Tongue (tissue), 1 donor: ENCODE measurements at regions not wholly inside any gene's neighbourhood (a gene's known extent, or its start where the extent isn't known, plus 50 kb on each side); places are given as distances from the start of the nearest gene placed in this dataset.
"Not testable (repeated sequence)": the region's sequence is repeated elsewhere in the genome, so short reads cannot be mapped to it uniquely, and the experiment has no call there.

Experiments
- DNase-seq: peaks from one replicate; pipeline ENCODE4 v3.0.0-alpha.2; 2015

DNA sequence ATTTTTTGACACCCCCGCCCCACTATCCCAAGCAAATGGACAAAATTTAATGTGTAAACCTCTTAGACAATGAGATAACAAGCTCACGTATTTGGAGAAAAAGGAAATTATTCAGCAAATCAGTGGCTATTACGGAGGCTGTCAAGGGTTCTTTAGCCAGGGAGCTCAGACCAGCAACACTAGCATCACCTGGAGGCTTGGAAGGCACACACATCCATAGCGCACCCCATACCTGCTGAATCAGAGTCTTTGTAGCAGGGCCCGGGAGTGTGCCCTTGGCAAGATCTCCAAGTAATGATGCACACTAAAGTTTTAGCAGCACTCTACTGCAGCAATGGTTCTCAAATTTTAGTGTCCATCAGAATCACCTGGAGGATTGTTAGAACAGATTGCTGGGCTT is 223.2 kb upstream of the BTBD3 start:
- no peak for DNase-seq

DNA sequence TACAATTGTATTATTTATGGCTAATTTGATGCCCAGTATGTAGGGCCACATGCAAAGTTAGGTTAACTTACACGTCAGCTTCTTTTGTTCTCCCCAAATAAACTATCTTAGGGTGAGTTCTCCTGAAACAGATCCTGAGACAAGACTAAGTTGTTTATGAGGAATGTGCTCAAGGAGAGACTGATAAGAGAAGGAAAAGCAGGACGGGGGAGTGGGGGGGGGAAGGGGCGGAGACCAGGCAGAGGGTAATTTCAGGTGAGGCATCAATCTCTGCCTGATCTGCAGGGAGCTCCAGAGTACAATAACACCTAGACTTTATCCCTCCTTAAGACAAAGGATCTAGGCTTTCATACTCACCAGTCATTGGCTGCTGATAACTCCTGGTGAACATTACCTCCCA is 220.6 kb upstream of the BTBD3 start:
- DNase-seq: no peak

DNA sequence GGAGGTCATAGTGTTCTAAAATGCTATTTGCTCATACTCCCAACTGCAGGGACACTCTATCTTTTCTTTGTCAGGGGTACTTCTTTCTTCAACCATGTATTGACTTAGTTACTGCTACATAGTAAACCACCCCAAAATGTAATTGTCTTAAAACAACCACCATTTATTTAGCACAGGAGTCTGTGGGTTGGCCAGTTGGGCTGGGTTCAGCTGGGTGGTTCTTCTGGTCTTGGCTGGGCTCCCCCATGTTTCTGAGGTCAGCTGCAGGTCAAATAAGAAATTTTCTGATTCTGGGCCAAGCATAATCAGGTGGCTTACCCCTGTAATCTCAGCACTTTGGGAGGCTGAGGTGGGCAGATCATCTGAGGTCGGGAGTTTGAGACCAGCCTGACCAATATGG is 220.0 kb upstream of the BTBD3 start:
- no peak for DNase-seq

DNA sequence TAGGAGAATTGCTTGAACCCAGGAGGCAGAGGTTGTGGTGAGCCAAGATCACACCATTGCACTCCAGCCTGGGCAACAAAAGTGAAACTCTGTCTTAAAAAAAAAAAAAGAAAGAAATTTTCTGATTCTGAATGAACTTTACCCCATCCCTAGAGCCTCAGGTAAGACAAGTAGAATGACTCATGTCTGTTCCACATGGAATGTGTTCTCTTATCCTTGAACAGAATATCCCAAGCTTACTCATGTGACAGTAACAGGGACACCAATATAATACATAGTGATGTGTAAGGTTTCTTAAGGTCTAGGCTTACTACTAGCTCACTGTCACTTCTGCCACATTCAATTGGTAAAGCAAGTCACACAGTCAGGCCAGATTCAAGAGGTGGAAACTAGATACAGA is 219.6 kb upstream of the BTBD3 start:
- DNase-seq: no peak

DNA sequence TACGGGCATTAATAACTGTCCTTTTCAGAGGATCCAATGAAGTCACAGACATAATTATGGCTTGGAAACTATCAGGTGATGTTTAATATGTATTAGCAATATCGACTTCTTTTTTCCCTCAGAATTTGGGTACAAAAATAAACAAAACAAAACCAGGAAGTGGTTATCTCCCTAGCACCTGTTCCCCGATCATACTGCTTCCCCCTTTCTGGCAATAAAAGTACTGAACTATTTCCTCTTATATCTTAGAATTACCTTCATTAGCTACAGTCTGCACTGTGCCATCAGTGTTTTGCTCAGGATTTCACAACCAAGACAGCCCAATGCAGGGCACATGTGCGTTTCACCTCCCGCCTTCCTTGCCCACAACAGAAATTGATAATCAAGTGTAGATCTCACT is 216.9 kb upstream of the BTBD3 start:
- no peak for DNase-seq

DNA sequence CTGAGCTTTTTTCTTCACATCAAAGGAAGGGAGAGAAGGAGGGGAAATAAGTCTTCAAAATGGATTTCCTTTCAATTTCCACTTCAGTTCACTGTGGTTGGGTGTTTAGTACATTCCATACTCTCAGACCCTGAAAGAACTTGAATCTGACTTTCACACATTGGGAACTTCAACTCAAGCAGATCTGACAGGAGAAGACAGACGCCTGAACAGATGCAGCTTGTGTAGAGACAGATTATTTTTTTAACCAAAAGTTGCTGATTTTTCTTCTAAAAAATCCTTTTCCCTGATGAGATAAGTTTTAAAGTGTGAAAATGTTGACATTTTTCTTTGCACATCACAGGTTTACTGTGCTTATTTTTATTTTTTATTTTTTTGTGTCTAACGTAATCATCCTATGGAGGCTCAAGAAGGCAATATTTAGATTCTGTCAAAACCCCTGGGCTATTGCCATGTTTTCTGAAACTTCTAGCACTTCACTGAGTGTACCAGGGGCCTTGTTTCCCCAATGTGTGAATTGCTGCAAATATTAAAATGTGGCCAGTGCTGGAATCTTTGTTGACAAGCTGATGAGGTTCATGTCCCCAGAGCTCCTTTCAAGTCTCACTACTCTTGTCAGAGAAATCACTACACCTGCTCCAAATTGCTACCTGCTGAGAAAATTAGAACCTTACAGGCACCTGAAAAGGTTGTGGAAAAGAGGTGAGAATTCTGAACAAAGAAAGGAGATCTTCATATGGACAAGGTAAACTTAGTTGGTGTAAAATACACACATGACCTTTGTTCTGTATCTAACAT is 214.8 kb upstream of the BTBD3 start:
- no peak for DNase-seq

DNA sequence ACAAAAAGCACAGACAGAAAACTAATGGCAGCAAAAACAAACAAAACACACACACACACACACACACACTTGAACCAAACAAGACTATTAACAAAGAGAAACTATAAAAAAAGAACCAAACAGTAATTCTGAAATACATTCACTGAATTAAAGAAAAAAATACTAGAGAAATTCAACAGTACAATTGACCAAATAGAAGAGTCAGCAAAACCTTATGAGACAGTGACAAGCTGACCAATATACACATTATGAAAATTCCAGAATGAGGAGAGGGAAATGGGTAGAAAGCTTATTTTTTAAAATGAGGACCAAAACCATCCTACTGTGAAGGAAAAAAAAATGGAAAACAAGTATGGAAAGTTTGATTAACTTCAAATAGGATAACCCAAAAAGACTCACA is 212.2 kb upstream of the BTBD3 start:
- no peak for DNase-seq

DNA sequence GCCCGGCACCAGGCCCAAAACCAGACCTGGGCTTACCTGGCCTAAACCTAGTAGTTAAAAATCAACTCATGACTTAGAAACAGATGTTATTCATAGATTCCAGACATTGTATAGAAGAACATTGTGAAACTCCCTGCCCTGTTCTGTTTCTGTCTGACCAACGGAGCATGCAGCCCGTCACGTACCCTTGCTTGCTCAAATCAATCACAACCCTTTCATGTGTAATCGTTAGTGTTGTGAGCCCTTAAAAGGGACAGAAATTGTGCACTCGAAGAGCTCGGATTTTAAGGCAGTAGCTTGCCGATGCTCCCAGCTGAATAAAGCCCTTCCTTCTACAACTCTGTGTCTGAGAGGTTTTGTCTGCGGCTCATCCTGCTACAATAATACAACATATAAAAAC is 209.5 kb upstream of the BTBD3 start:
- DNase-seq: not testable (repeated sequence)

DNA sequence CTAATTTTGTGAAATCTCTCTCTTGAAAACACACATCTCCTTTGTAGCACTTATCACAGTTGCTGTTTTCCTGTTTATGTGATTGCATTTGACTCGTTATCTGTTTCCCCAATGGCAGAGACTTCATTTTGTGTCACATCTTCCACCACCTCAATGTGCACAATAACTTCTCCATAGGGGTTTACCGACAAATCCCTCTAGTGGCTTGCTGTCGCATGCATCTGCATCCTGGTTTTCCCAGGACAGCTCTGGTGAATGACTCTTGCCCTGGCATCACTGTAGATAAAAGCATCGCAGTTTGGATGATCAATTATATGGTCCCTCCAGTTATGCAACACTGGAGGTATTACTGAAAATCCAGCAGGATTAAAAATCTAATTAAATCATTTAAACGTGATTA is 206.5 kb upstream of the BTBD3 start:
- DNase-seq: no peak

DNA sequence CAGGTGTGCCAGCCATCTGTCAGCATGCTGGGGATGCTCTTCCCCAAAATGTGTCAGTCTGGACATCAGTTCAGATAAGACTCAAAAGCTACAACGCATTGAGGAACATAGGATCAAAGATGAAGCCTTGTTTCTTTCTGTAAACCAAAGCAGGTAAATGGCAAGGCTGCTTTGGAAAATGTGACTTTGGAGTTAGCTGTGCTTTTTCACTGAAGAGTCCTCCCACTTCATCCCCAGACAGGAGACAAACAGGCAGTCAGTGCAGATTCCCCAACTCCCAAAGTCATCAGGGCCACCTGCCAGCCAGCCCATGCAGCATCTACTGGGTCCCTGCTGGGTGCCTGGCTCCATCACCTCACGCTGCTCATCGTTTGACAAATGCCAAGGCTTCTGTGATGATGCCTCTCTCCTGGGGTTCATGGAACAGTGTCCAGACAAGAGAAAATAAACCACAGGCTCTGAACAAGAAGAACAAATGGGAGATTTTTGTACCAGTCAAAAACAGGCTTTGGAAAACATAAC is 205.0 kb upstream of the BTBD3 start:
- DNase-seq: no peak

DNA sequence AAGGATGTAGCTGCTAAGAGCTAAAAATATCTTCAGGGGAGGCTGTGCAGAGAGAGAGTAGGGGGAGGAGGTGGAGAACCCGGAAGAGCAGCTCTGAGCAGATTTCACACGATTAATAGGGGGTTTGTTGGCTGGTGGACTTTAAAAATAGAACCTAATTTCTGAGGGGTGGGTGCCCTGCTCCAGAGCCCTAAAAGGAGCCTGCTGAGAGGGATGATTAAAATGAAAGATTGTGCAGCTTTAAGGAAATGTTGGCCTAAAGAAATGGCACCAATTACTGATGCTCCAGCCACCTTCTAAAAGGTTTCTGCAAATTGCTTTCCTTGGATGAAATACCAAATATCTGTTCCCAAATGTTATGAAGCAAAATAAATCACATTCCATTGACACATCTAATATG is 202.8 kb upstream of the BTBD3 start:
- DNase-seq: no peak

DNA sequence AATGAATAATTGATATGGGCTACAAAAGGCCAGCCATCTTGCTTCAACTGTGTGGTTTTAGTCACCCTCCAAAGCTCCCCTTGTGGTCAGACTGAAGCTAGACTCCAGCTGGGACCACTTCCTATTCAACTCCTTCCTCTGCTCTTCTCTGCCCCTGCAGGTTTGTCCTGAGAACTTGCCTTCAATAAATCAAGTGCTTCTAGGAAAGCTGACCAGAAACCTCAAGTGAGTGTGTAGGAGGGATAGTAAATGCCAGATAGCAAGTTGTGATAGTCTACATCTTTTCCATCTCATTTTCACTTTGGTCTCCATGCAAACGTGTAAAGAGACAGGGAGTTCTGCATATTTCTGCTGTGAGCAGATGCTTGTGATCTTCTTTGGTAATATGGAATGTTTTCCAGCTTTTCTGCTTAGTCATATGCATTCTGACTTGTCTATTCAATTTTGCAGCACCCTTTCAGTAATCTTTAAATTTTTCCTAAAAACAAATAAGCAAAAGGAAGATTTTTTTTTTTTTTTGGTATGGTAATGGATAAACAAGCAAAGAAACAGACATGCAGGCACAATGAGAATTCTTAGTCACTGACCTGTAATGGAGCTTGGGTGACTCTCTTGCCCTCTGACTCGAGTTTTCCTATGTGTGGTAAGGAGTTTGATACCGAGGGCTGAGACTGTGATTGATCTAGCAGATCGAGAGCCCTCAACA is 201.3 kb upstream of the BTBD3 start:
- peak; percentile 3 for DNase-seq

DNA sequence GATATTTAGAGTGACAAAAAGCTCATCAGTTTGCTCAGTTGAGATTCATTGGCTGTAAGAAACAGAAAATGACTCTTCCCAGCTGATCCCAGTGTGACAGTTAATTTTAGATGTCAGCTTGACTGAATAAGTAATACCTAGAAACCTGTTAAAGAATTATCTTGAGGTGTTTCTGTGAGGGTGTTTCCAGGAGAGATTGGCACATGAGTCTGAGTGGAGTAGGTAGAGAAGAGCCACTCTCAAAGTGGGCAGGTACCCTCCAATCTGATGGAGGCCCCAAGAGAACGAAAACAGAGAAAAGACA is 200.8 kb upstream of the BTBD3 start:
- no peak for DNase-seq

DNA sequence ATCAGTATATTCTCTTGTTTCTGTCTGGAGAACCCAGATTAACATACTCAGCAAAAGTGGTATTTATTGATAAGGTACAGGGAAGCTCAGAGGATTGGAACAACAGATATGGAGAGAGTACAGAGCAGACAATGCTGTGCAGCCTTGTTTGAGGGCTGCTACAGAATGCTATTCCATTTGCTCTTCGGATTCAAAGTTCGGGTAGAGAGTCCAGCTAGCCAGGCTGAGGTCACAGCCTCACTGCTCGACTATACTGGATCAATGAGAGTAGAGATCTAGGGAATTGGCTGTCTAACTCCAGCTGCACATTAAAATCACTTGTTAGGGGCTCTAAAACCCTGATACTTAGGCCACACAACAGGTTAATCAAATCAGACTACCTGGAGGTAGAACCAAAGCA is 200.1 kb upstream of the BTBD3 start:
- no peak for DNase-seq

DNA sequence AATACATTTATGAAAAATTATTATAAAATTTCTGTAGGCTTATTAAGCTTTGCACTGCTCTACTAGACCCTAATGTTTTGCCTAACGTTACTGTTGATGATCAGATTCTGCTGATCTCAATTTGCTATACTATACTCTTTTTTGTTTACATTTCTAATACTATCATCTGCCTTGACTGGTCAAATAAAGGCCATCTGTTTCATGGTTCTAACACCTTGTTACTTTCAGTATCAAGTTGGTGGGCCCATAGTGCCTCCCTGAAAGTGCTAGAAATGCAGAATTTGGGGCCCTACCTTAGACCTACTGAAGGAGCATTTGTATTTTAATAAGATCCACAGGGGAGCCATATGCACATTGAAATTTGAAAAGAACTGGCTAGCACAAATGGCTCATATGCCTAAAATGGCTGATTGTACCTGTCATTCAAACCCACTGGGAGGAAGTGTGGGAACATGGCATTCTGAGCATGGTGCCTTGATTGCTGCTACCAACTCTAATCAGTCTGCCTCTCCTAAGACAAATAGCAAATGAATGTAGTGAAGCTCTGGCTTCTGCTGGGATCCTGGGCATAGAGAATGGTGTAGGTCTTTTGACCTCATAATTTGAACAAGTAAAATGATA is 199.1 kb upstream of the BTBD3 start:
- no peak for DNase-seq

DNA sequence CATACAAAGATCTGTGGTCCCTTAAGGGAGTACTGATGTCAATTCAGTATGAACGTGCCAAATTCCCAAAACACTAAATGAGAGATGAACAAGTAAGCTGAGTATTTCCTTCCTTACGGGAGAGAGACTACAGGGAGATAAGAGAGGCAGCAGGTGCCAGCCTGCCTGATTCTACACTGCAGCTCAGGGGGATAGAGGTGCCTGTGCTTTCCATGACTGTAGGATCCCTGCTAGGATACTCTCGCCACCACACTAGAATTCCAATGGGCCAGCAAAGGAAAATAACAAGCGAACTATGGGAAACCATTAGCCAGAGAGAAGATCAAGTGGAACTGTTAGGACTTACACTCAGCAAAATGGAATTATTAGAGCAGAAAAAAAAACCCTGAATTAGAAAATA is 198.5 kb upstream of the BTBD3 start:
- no peak for DNase-seq

DNA sequence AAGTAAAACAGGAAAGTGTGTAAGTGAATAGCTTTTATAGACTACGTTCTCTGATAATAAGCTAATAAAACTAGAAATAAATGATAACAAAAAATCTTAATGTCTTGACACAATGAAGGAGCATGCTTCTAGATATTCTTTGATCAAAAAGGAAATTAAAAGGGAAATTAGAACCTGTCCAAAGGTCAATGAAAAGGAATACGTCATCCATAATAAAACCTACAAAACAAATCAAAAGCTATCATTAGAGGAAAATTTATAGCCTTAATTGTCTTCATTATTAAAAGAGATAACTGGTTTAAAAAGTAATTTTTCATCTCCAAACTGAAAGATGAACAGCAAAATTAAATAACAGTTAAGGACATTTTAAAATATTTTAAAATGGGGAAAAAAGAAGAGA is 196.3 kb upstream of the BTBD3 start:
- no peak for DNase-seq

DNA sequence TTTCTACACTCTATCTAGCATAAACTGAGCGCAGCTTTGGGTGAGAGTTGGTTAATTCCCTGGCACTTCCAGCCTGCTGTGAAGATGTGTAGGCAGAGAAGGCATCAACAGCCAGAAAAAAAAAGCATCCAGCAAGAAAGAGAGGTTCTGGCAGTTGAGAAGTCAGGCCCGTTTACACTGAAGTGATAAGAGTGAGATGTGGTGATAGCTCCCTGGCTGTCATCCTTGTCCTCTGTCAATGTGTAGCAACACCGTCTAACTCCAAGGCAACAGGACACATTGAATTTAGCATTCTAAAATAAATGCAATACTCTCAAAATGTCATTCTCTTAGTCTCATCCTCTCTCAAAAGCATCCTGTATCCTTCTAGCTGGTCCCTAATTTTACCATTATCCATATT is 193.6 kb upstream of the BTBD3 start:
- no peak for DNase-seq

DNA sequence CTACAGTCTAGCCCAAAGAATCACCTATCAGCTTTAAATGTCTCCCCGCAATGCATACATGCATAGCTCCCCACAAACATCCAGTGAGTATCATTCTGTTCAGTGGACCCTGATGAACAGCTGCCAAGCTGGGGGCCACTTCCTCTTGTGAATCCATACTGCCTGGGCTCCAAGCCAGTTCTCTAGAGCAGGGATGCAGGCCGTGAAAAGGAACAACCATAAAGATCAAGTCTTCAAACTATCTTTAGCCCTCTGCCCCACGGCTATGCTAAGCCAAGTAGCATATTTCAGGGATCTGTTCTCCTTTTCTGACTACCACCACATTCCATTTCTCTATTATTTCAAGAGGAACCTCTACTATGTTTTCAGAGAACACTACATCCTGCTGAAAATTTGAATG is 191.7 kb upstream of the BTBD3 start:
- peak; percentile 48 for DNase-seq

DNA sequence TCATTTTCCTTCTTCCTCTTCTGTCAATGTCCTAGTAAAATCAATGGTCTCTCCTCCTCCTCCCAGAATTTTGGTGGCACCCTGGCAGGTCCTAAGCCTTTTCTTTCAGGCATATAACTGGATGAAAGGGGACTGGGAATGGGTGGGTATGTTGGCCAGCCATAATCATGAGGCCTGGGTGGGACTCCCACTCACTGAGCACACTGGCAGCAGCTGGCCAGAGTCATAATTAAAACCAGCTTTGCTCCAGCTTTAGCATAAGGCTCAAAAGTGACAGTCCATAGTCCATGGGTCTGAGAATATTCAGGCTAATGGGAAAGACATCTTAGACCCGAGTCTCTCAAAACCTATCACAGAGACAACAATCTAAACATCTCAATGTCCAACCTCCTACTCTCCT is 190.0 kb upstream of the BTBD3 start:
- DNase-seq: no peak

DNA sequence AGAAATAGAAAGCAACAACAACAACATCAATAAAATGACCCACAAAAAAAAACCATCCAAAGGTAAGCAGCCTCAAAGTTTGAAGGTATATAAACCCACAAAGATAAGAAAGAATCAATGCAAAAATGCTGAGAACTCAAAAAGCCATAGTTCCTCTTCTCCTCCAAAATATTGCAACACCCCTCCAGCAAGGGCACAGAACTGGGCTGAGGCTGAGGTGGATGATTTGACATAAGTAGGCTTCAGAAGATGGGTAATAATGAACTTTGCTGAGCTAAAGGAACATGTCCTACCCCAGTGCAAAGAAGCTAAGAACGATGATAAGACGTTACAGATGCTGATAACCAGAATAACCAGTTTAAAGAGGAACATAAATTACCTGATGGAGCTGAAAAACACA is 188.8 kb upstream of the BTBD3 start:
- DNase-seq: no peak

DNA sequence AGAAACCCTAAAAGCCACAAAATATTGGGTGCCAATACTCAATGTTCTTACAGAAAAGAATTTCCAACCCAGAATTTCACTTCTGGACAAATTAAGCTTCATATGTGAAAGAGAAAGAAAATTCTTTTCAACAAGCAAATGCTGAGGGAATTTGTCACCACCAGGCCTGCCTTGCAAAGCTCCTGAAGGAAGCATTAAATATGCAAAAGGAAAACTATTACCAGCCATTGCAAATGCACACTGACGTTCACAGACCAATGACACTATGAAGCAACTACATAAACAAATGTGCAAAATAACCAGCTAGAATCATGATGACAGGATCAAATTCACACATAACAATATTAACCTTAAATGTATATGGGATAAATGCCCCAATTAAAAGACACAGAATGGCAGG is 187.9 kb upstream of the BTBD3 start:
- no peak for DNase-seq

DNA sequence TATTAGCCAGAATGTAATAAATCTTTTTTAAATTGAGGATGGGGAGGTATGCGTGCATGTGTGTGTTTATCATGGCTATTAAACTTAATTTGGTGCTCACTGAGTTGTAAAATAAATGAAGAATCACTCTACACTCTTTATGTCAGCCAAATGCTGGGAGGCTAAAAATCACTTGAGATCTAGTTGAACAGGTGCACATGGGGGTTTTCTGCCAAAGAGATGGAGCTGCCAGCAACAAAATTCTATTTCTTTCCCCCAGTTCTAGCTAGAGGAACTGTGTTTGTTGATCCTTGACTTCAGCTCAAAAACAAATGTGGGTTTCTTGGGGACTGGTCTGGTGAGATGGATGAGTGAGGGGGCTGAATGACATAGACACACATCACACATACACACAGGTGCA is 183.3 kb upstream of the BTBD3 start:
- DNase-seq: peak; percentile 27

DNA sequence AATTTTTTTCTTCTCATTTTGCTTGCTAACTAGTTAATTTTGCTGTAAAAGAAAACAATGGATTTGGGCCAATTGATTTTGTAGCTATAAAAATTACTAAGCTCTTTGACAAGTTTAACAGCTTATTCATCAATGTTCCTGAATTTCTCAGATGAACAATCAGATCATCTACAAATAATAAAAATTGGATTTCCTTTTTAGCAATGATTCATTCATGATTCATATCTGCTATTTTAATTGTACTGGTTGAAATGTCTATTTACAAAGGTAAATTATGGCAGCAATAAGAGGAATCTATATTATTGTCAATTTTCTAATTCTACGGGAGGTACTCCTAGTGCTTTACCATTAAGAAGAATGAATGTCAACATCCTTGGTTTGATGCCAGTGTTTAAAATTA is 178.8 kb upstream of the BTBD3 start:
- DNase-seq: no peak
